ENCODE measurements at regions not wholly inside any gene's neighbourhood (a gene's known extent, or its start where the extent isn't known, plus 50 kb on each side); places are given as distances from the start of the nearest gene placed in this dataset.

- TF ChIP-seq CTCF (IDR thresholded peaks at IDR 0.05) (no peak), POLR2A (IDR thresholded peaks at IDR 0.05) (no peak)
These were observed 75.3 kb upstream of the UQCRFS1 start for GRCh38 chr19:29288256-29288655.
